CD4-positive, alpha-beta T cell (primary cell): ENCODE measurements at regions not wholly inside any gene's neighbourhood (a gene's known extent, or its start where the extent isn't known, plus 50 kb on each side); places are given as distances from the start of the nearest gene placed in this dataset.
"Not testable (repeated sequence)": the region's sequence is repeated elsewhere in the genome, so short reads cannot be mapped to it uniquely, and the experiment has no call there.

Source experiments
- ATAC-seq: fragments of 200-7000 bp; cut with Tn5 transposase; one replicate; pipeline ENCODE4 v1.10.0; 2022; ENCODE audit warnings: mild to moderate bottlenecking; ENCODE audit not compliant: poor library complexity
- CTCF ChIA-PET: fragments of 350-600 bp; sonication (Branson Sonifier 250); formaldehyde crosslinking; loops from one replicate; lab custom pipeline; 2021; ENCODE audit warnings: antibody characterized with exemption, inconsistent platforms; lab: Charles Lee
- POLR2A ChIA-PET: fragments of 350-600 bp; sonication (Branson Sonifier 250); formaldehyde crosslinking; loops from one replicate; lab custom pipeline; 2021; ENCODE audit warnings: antibody characterized with exemption, inconsistent platforms; lab: Charles Lee
- DNase-seq, 14 experiments: peaks; one replicate each; pipeline ENCODE4 v3.0.0-alpha.2; 2013 to 2020; ENCODE audit warnings: mixed read lengths in 2 of 14
- H3K27ac ChIP-seq, 2 donors: one replicate each; pipeline versions ENCODE4 v1.5.1 to v1.7.0; 2013; ENCODE audit warnings: low read length in 2 of 2, low read depth in 1 of 2, mild to moderate bottlenecking in 1 of 2
- H3K27me3 ChIP-seq, 2 experiments: 1 replicate in 1 of 2; 2 replicates in 1 of 2; pipeline versions ENCODE4 v1.6.1 to v1.7.0; 2013; ENCODE audit warnings: low read length in 2 of 2, control low read depth in 1 of 2, mild to moderate bottlenecking in 1 of 2, moderate library complexity in 1 of 2; ENCODE audit not compliant: insufficient read depth in 2 of 2, control insufficient read depth in 1 of 2
- H3K36me3 ChIP-seq: one replicate; pipeline ENCODE4 v1.6.1; 2013; ENCODE audit warnings: low read length, control low read depth; ENCODE audit not compliant: insufficient read depth
- H3K4me1 ChIP-seq: one replicate; pipeline ENCODE4 v1.6.1; 2013; ENCODE audit warnings: low read length, control low read depth; ENCODE audit not compliant: insufficient read depth
- H3K4me3 ChIP-seq: one replicate; pipeline ENCODE4 v1.5.1; 2013; ENCODE audit warnings: mild to moderate bottlenecking, low read length, moderate library complexity
- H3K9me3 ChIP-seq, 2 experiments: 1 replicate in 1 of 2; 2 replicates in 1 of 2; pipeline versions ENCODE4 v1.6.1 to v1.7.0; 2013; ENCODE audit warnings: low read length in 2 of 2, mild to moderate bottlenecking in 2 of 2, control low read depth in 1 of 2, moderate library complexity in 1 of 2; ENCODE audit not compliant: control insufficient read depth in 1 of 2, insufficient read depth in 1 of 2
- H3K27ac Mint-ChIP-seq: one replicate; pipeline ENCODE4 v1.8.0; 2020; ENCODE audit warnings: mixed read lengths
- H3K27me3 Mint-ChIP-seq: one replicate; pipeline ENCODE4 v1.8.0; 2021; ENCODE audit warnings: mixed read lengths
- H3K36me3 Mint-ChIP-seq: one replicate; pipeline ENCODE4 v1.8.0; 2021; ENCODE audit warnings: low read depth, mixed read lengths
- H3K4me1 Mint-ChIP-seq: one replicate; pipeline ENCODE4 v1.8.0; 2021; ENCODE audit warnings: low read depth, mixed read lengths
- H3K4me3 Mint-ChIP-seq: one replicate; pipeline ENCODE4 v1.8.0; 2020; ENCODE audit warnings: mild to moderate bottlenecking, mixed read lengths
- H3K9me3 Mint-ChIP-seq: one replicate; pipeline ENCODE4 v1.8.0; 2020; ENCODE audit warnings: mixed read lengths
- CTCF ChIP-seq: fragments of 200-600 bp; IDR thresholded peaks from one replicate; pipeline ENCODE4 v1.8.0; 2022; ENCODE audit warnings: antibody characterized with exemption, mild to moderate bottlenecking
- intact Hi-C, 2 experiments: fragments of 100-400 bp; cut with DNase I in 1 of 2; cut with micrococcal nuclease in 1 of 2; formaldehyde crosslinking; loops; one replicate each; pipeline versions ENCODE4 v1.15.1 to v1.9.0; 2023 to 2025; cut with DNase I, micrococcal nuclease

- no peak for DNase-seq
- Mint-ChIP-seq H3K36me3 (no peaks in the 10 kb centered on the region), H3K27ac (no peak overlapping the region), H3K9me3 (peaks cover 2% of the 10 kb centered on the region), H3K27me3 (no peaks in the 10 kb centered on the region), H3K4me1 (no peaks in the 10 kb centered on the region), H3K4me3 (no peak overlapping the region)
- H3K27ac ChIP-seq = no peak overlapping the region
- ATAC-seq = no peak
- CTCF ChIA-PET = no interaction called here
- intact Hi-C loops = no loop called here
- POLR2A ChIA-PET = no interaction called here
- H3K27me3 ChIP-seq = no peaks in the 10 kb centered on the region
- no peak for TF ChIP-seq CTCF
- H3K36me3 ChIP-seq = no peaks in the 10 kb centered on the region
- H3K9me3 ChIP-seq = peaks cover 0 to 3% of the 10 kb centered on the region in 2 experiments
- no peaks in the 10 kb centered on the region for H3K4me1 ChIP-seq
- no peak overlapping the region for H3K4me3 ChIP-seq
Observed at GRCh38 chr7:124247691-124248090, 214.8 kb upstream of the TMEM229A start.

GRCh38 chr7:124246262-124246863 is 213.5 kb upstream of the TMEM229A start:
- no peak overlapping the region for H3K27ac ChIP-seq
- no peaks in the 10 kb centered on the region for H3K4me1 ChIP-seq
- no peak overlapping the region for H3K4me3 ChIP-seq
- CTCF ChIA-PET = no interaction called here
- H3K27me3 ChIP-seq = no peaks in the 10 kb centered on the region
- H3K9me3 ChIP-seq = peaks cover 0 to 3% of the 10 kb centered on the region in 2 experiments
- Mint-ChIP-seq H3K27ac (no peak overlapping the region), H3K4me3 (no peak overlapping the region), H3K4me1 (no peaks in the 10 kb centered on the region), H3K9me3 (peaks cover 2% of the 10 kb centered on the region), H3K36me3 (no peaks in the 10 kb centered on the region), H3K27me3 (no peaks in the 10 kb centered on the region)
- intact Hi-C loops = no loop called here
- DNase-seq (no peak), ATAC-seq (no peak)
- POLR2A ChIA-PET = no interaction called here
- no peak for TF ChIP-seq CTCF
- H3K36me3 ChIP-seq = no peaks in the 10 kb centered on the region

DNA sequence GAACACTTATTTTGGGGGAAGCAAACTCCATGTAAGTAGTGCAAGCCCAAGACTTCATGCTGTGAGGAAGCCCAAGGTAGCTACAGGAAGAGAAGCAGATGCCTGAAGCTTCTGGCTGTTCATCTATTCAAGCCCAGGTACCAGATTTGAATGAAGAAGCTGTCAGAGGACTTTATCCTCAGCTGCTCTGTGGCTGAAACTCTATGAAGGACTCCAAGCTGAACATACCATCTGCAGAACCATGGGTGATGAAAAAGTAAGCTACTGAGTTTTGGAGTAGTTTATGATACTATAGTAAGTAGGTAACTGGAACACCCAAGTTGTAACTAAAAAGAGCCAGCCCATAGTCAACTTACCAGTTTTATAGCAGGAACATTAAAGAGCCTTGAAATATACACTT is 211.6 kb upstream of the TMEM229A start:
- POLR2A ChIA-PET, intact Hi-C loops, H3K27ac Mint-ChIP-seq, H3K4me3 ChIP-seq, H3K27ac ChIP-seq, H3K27me3 ChIP-seq, H3K36me3 Mint-ChIP-seq, H3K9me3 ChIP-seq, H3K4me3 Mint-ChIP-seq, H3K27me3 Mint-ChIP-seq, H3K4me1 ChIP-seq, H3K36me3 ChIP-seq, H3K9me3 Mint-ChIP-seq, H3K4me1 Mint-ChIP-seq, DNase-seq, CTCF ChIA-PET, ATAC-seq: not testable (repeated sequence)

DNA sequence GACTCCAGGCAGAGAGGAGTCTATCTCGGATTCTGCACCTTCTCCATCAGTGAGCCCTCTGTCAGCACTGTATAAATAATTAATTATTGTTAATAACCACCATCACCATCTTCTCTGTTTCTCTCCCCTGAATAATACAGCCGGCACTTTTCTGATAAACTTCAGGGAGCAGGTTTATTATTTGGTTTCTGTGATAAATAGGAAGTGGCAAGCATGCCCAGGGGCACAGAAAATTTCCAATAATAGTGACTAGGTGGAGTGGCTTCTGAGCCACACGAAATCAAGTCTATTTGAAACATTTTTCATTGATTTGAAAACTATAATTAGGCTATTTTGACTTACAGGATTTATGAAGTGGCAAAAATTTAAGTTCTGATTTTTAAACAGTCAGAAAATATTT is 186.8 kb upstream of the TMEM229A start:
- Histone ChIP-seq H3K4me1 (no peaks in the 10 kb centered on the region), H3K9me3 (peaks cover 0 to 8% of the 10 kb centered on the region in 2 experiments), H3K4me3 (no peak overlapping the region), H3K36me3 (no peaks in the 10 kb centered on the region), H3K27me3 (no peaks in the 10 kb centered on the region), H3K27ac (no peak overlapping the region)
- Mint-ChIP-seq H3K36me3 (no peaks in the 10 kb centered on the region), H3K27me3 (no peaks in the 10 kb centered on the region), H3K4me1 (no peaks in the 10 kb centered on the region), H3K27ac (no peak overlapping the region), H3K4me3 (no peak overlapping the region), H3K9me3 (no peaks in the 10 kb centered on the region)
- POLR2A ChIA-PET = no interaction called here
- intact Hi-C loops = no loop called here
- no peak for ATAC-seq
- CTCF ChIA-PET = no interaction called here
- TF ChIP-seq CTCF = no peak
- DNase-seq = no peak
